OCI-LY7 (cell line): ENCODE measurements at regions not wholly inside any gene's neighbourhood (a gene's known extent, or its start where the extent isn't known, plus 50 kb on each side); places are given as distances from the start of the nearest gene placed in this dataset.

Experiments
- CTCF ChIP-seq: fragments of 200-600 bp; sonication (generic); conservative IDR thresholded peaks from 2 replicates; pipeline ENCODE4 v1.5.1; 2014; ENCODE audit warnings: mild to moderate bottlenecking, antibody characterized with exemption, low read length, moderate library complexity, mixed read lengths
- EZH2phosphoT487 ChIP-seq: fragments of 200-600 bp; sonication (generic); IDR thresholded peaks from 2 replicates; pipeline ENCODE4 v1.6.1; 2018; ENCODE audit warnings: low read depth, borderline replicate concordance, mild to moderate bottlenecking, mixed run types, antibody characterized with exemption, low read length, moderate library complexity, mixed read lengths

GRCh38 chr2:152245653-152246052, 70.1 kb upstream of the STAM2 start:
- TF ChIP-seq CTCF (no peak), EZH2phosphoT487 (no peak)
